ENCODE measurements at regions not wholly inside any gene's neighbourhood (a gene's known extent, or its start where the extent isn't known, plus 50 kb on each side); places are given as distances from the start of the nearest gene placed in this dataset.

- ATAC-seq = no peak
- no peaks in the 10 kb centered on the region for H3K4me1 ChIP-seq (ENCODE audit: low read depth)
- H3K4me3 ChIP-seq = no peak overlapping the region
- no peak for DNase-seq
- no peak for TF ChIP-seq CTCF (IDR thresholded peaks at IDR 0.05)
- H3K36me3 ChIP-seq (ENCODE audit: low read depth) = no peaks in the 10 kb centered on the region
- intact Hi-C loops (cut with DNase I, micrococcal nuclease) = no loop called here
- no peaks in the 10 kb centered on the region for H3K9me3 ChIP-seq
Measured at GRCh38 chr5:10912435-10912834, 151.4 kb upstream of the DAP start.

DNA sequence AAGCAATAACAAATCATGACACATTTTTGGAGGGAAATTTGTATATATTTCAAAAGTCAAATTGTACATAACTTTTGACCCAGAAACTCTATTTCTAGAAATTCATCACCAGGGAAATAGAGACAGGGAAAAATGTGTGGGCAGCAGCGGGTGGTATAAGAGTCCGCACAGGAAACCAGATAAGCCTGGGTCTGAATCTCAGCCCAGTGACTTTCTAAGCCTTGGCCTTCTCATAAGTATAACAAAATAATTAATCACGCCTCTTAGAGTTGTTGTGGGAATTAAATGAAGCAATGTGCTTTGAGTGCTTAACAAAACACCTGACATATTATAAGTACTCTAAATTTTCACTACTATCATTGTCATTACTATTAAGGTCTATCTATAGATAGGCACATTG is 149.2 kb upstream of the DAP start:
- DNase-seq = no peak
- no peak for ATAC-seq
- no peaks in the 10 kb centered on the region for H3K4me1 ChIP-seq (ENCODE audit: low read depth)
- no peak overlapping the region for H3K4me3 ChIP-seq
- TF ChIP-seq CTCF (IDR thresholded peaks at IDR 0.05) = no peak
- no peaks in the 10 kb centered on the region for H3K36me3 ChIP-seq (ENCODE audit: low read depth)
- intact Hi-C loops (cut with DNase I, micrococcal nuclease) = no loop called here
- H3K9me3 ChIP-seq = no peaks in the 10 kb centered on the region

GRCh38 chr5:10904862-10905432 is 143.9 kb upstream of the DAP start:
- no peak for TF ChIP-seq CTCF (IDR thresholded peaks at IDR 0.05)
- H3K4me3 ChIP-seq = no peak overlapping the region
- H3K9me3 ChIP-seq = no peaks in the 10 kb centered on the region
- DNase-seq (no peak), ATAC-seq (no peak)
- intact Hi-C loops (cut with DNase I, micrococcal nuclease) = no loop called here
- H3K4me1 ChIP-seq (ENCODE audit: low read depth) = no peaks in the 10 kb centered on the region
- no peaks in the 10 kb centered on the region for H3K36me3 ChIP-seq (ENCODE audit: low read depth)

DNA sequence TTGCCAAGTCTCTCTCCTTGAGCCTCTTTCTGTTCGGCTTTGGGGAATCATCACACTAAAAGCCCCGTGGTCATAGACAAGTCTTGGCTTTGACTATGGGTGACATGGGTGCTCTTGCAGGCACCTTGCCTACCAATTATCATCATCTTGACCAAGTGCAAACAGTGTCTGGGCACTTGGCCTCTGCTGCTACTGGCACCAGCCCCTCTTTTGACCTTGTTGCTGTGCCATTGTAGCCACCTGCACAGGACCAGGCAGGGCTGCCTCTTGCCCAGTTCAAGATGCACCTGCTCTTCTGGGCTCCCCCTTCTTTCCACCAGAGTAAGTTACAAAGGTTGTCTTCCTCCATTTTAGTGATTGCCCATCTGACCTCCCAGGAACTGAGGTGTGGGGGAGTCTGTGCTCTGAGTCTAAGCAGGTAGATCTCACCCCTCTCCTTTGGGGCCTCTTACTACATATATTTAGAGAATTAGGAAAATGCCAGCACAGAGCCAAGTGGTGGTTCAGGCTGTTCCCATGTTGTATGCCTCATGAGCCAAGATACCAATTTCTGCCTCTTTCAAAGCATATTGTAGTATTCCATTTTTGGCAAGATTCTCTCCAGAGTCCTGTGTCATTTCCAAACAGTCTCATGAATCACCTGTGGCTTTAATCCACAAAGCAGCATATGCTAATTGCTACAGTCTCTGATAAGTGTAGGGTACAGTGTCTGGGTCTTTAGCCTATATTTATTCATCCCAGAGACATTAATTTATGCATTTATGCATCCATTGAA is 142.9 kb upstream of the DAP start:
- intact Hi-C loops (cut with DNase I, micrococcal nuclease) = no loop called here
- Histone ChIP-seq H3K4me3 (no peak overlapping the region), H3K36me3 (ENCODE audit: low read depth) (no peaks in the 10 kb centered on the region), H3K9me3 (no peaks in the 10 kb centered on the region), H3K4me1 (ENCODE audit: low read depth) (no peaks in the 10 kb centered on the region)
- ATAC-seq = no peak
- no peak for TF ChIP-seq CTCF (IDR thresholded peaks at IDR 0.05)
- no peak for DNase-seq

DNA sequence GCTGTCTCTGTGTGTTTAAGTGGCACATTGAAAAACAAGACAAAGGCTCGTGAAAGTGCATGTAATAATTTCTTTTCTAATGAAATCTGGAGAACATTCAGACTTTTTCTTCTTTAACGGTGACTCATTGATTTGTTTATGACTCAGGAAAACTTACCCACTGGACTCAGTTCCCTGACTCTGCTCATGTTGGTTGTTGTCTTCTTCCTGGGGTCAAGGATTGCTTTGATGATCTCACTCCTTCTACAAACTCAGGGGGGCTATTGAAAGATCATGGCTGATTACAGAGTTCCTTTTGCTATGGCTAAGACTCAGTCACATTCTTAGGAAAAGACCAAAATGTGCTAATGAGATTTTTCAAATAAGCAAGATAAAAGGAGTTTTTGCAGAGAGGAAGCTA is 141.1 kb upstream of the DAP start:
- Histone ChIP-seq H3K4me3 (no peak overlapping the region), H3K9me3 (no peaks in the 10 kb centered on the region), H3K36me3 (ENCODE audit: low read depth) (no peaks in the 10 kb centered on the region), H3K4me1 (ENCODE audit: low read depth) (no peaks in the 10 kb centered on the region)
- intact Hi-C loops (cut with DNase I, micrococcal nuclease) = no loop called here
- ATAC-seq = no peak
- no peak for DNase-seq
- no peak for TF ChIP-seq CTCF (IDR thresholded peaks at IDR 0.05)

All from mucosa of descending colon (tissue), 3 donors.